Vagina (tissue), 2 donors: ENCODE measurements at regions not wholly inside any gene's neighbourhood (a gene's known extent, or its start where the extent isn't known, plus 50 kb on each side); places are given as distances from the start of the nearest gene placed in this dataset.
"Not testable (repeated sequence)": the region's sequence is repeated elsewhere in the genome, so short reads cannot be mapped to it uniquely, and the experiment has no call there.

Experiments used
- DNase-seq, 2 donors: peaks; one replicate each; pipeline ENCODE4 v3.0.0-alpha.2; 2017; ENCODE audit errors: extremely low spot score in 2 of 2
- H3K27ac ChIP-seq: fragments of 200-600 bp; sonication (generic); one replicate; pipeline ENCODE4 v1.5.1; 2019
- H3K27me3 ChIP-seq: fragments of 200-600 bp; sonication (generic); one replicate; pipeline ENCODE4 v1.5.1; 2019
- H3K36me3 ChIP-seq, 2 donors: fragments of 200-600 bp; sonication (generic); one replicate each; pipeline ENCODE4 v1.5.1; 2017 to 2019
- H3K4me1 ChIP-seq: fragments of 200-600 bp; sonication (generic); one replicate; pipeline ENCODE4 v1.5.1; 2019
- H3K4me3 ChIP-seq, 2 donors: fragments of 200-600 bp; sonication (generic); 1 replicate in 1 of 2; 2 replicates in 1 of 2; pipeline ENCODE4 v1.5.1; 2016 to 2019
- H3K9me3 ChIP-seq: fragments of 200-600 bp; sonication (generic); one replicate; pipeline ENCODE4 v1.5.1; 2019
- POLR2A ChIP-seq, 2 donors: fragments of 450-650 bp; IDR thresholded peaks; one replicate each; pipeline ENCODE4 v1.6.1; 2017; ENCODE audit warnings: antibody characterized with exemption in 2 of 2, mild to moderate bottlenecking in 2 of 2, moderate library complexity in 2 of 2
- POLR2AphosphoS5 ChIP-seq, 2 donors: sonication (generic); formaldehyde crosslinking; IDR thresholded peaks; one replicate each; pipeline ENCODE4 v1.9.0; 2017; ENCODE audit warnings: antibody characterized with exemption in 2 of 2, mild to moderate bottlenecking in 2 of 2, low read depth in 1 of 2; ENCODE audit not compliant: insufficient read depth in 1 of 2
- intact Hi-C: fragments of 100-400 bp; cut with DNase I; formaldehyde crosslinking; loops from one replicate; pipeline ENCODE4 v1.15.1; 2023
- TF ChIP-seq, protein P1 (sequence below), 3 experiments: fragments of 450-650 bp in 2 of 3; fragments of 200-600 bp in 1 of 3; sonication (generic) in 1 of 3; IDR thresholded peaks; one replicate each; pipeline ENCODE4 v1.5.1; 2017 to 2019; ENCODE audit warnings: antibody characterized with exemption in 3 of 3, mild to moderate bottlenecking in 2 of 3, moderate library complexity in 2 of 3

DNA sequence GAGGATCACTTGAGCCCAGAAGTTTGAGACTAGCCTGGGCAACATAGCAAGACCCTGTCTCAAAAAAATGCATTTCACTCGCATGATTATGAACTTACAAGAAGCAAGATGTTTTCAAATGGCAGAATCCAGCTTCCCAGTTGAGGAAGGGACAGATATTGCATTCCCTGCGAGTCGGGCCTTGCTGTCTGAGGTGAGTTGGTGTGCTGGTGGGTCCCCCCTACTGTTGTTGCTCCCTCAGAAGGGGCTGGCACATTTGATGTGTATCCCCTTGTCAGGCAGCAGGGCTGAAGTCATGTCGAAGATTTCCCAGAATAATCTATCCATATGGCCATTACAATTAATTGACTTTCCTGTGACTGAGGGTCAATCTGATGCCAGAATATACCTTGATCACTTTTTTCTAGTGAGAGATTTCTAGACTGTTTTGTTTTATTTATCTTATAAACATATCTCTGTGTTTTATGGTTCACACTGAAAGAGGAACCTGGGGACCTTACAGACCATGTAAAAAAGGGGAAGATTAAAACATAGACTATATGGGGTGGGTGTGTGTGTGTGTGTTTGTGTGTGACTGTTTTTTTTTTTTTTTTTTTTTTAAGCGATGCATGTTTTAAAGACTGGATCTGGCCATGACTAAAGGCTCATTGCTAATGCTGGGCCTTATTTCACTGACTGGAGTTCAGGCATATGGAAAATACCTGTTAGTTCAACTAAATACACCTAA, 112.1 kb upstream of the MRPS22 start:
- H3K27ac ChIP-seq, result no peak overlapping the region
- H3K36me3 ChIP-seq, result no peaks in the 10 kb centered on the region
- H3K9me3 ChIP-seq, result no peaks in the 10 kb centered on the region
- H3K4me3 ChIP-seq, result no peak overlapping the region
- no peaks in the 10 kb centered on the region for H3K4me1 ChIP-seq
- intact Hi-C loops, result no loop called here
- DNase-seq, result no peak
- no peaks in the 10 kb centered on the region for H3K27me3 ChIP-seq
- TF ChIP-seq POLR2A (IDR thresholded peaks at IDR 0.05) (no peak), POLR2AphosphoS5 (IDR thresholded peaks at IDR 0.05; ENCODE audit: insufficient read depth in 1 of 2, low read depth in 1 of 2) (no peak)
- TF ChIP-seq, protein P1, sequence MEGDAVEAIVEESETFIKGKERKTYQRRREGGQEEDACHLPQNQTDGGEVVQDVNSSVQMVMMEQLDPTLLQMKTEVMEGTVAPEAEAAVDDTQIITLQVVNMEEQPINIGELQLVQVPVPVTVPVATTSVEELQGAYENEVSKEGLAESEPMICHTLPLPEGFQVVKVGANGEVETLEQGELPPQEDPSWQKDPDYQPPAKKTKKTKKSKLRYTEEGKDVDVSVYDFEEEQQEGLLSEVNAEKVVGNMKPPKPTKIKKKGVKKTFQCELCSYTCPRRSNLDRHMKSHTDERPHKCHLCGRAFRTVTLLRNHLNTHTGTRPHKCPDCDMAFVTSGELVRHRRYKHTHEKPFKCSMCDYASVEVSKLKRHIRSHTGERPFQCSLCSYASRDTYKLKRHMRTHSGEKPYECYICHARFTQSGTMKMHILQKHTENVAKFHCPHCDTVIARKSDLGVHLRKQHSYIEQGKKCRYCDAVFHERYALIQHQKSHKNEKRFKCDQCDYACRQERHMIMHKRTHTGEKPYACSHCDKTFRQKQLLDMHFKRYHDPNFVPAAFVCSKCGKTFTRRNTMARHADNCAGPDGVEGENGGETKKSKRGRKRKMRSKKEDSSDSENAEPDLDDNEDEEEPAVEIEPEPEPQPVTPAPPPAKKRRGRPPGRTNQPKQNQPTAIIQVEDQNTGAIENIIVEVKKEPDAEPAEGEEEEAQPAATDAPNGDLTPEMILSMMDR (IDR thresholded peaks at IDR 0.05), result no peak

DNA sequence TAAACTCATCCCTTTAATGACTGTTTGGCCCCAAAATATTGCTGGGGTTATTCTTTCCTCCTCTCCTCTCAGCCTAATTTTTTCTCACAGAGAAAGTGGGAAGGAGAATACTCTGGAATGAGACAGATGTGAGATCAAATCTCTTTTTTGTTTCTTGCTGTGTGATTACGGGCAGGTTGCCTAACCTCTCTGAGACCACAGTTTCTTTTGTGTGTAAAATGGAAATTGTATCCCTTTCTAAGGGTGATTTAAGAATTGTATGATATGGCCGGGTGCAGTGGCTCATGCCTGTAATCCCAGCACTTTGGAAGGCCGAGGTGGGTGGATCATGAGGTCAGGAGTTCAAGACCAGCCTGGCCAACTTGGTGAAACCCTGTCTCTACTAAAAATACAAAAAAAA, 111.5 kb upstream of the MRPS22 start:
- H3K27ac ChIP-seq, DNase-seq, intact Hi-C loops, H3K36me3 ChIP-seq, H3K4me1 ChIP-seq, H3K4me3 ChIP-seq, H3K9me3 ChIP-seq, H3K27me3 ChIP-seq: not testable (repeated sequence)

DNA sequence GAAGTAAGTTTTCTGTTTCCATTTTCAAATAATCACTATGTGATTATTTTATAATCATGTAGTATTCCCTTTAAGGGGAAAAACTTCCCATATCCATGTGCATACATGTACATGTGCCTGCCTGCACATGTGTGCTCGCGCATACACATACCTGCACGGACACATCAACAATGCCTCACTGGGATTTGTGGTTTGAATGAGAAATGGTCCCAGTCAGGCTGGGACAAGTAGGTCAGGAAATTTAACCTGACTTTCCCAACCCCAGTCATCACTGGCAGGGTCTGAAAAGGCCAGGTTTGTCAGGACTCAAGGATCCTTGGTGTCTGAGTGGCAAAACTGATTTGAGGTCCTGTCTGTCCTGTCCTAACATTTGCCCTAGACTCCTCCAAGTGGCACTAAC, 109.3 kb upstream of the MRPS22 start:
- no peak for DNase-seq
- H3K4me3 ChIP-seq, result no peak overlapping the region
- no peaks in the 10 kb centered on the region for H3K4me1 ChIP-seq
- intact Hi-C loops, result no loop called here
- H3K27ac ChIP-seq, result no peak overlapping the region
- no peaks in the 10 kb centered on the region for H3K36me3 ChIP-seq
- H3K9me3 ChIP-seq, result no peaks in the 10 kb centered on the region
- TF ChIP-seq POLR2A (IDR thresholded peaks at IDR 0.05) (no peak), POLR2AphosphoS5 (IDR thresholded peaks at IDR 0.05; ENCODE audit: insufficient read depth in 1 of 2, low read depth in 1 of 2) (no peak)
- TF ChIP-seq, protein P1 (IDR thresholded peaks at IDR 0.05), result no peak
- no peaks in the 10 kb centered on the region for H3K27me3 ChIP-seq

DNA sequence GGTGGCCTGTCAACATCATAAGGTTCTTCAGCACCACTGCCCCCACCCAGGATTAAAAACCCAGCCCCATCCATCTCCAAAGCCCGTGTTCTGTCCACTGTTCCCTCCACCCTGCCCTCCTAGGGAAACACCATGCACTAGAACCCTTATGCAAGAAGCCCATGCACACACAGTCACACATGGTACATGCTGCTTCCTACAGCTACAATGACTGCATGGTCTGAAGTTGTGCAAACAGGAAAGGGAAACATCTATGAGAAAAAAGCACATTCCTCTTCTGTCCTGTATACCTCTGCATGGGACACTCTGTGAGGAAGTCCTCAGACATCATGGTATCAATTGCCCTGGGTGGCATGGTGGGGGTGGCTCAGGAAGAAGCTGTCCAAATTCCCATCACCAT, 108.6 kb upstream of the MRPS22 start:
- intact Hi-C loops, result no loop called here
- H3K4me3 ChIP-seq, result no peak overlapping the region
- TF ChIP-seq POLR2A (IDR thresholded peaks at IDR 0.05) (no peak), POLR2AphosphoS5 (IDR thresholded peaks at IDR 0.05; ENCODE audit: insufficient read depth in 1 of 2, low read depth in 1 of 2) (no peak)
- TF ChIP-seq, protein P1 (IDR thresholded peaks at IDR 0.05), result no peak
- no peaks in the 10 kb centered on the region for H3K9me3 ChIP-seq
- H3K27ac ChIP-seq, result no peak overlapping the region
- H3K36me3 ChIP-seq, result no peaks in the 10 kb centered on the region
- no peaks in the 10 kb centered on the region for H3K27me3 ChIP-seq
- DNase-seq, result no peak
- no peaks in the 10 kb centered on the region for H3K4me1 ChIP-seq

DNA sequence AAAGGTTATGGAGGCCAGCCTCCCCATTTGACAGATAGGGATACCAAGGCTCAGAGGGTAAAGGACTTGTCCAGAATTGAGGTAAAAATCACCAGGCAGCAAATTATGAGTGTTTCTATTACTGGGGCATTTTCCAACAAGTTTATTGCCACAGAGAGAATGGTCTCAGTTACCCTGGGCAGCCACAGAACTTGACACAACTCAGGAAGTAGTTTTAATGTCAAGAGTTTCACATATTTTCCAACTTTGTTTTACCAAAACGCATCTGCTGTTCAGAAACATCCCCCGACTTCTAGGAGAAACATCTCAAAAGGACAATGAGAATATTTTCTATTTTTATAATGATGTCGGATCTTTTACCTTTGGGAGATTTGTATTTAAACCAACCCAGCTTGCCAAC, 107.5 kb upstream of the MRPS22 start:
- Histone ChIP-seq H3K9me3 (no peaks in the 10 kb centered on the region), H3K4me3 (no peak overlapping the region), H3K27me3 (no peaks in the 10 kb centered on the region), H3K36me3 (no peaks in the 10 kb centered on the region), H3K27ac (no peak overlapping the region), H3K4me1 (no peaks in the 10 kb centered on the region)
- intact Hi-C loops, result no loop called here
- no peak for DNase-seq
- TF ChIP-seq POLR2A (IDR thresholded peaks at IDR 0.05) (no peak), POLR2AphosphoS5 (IDR thresholded peaks at IDR 0.05; ENCODE audit: insufficient read depth in 1 of 2, low read depth in 1 of 2) (no peak)
- TF ChIP-seq, protein P1 (IDR thresholded peaks at IDR 0.05), result no peak
